Type B pancreatic cell (in vitro differentiated cells): ENCODE measurements at regions not wholly inside any gene's neighbourhood (a gene's known extent, or its start where the extent isn't known, plus 50 kb on each side); places are given as distances from the start of the nearest gene placed in this dataset.

Experiments used
- DNase-seq: peaks from one replicate; pipeline ENCODE4 v3.0.0; 2021; ENCODE audit warnings: mixed read lengths; ENCODE audit not compliant: unreplicated experiment; ENCODE audit errors: extremely low spot score
- H3K27ac Mint-ChIP-seq: 2 replicates; pipeline ENCODE4 v1.8.0; 2021; ENCODE audit warnings: mild to moderate bottlenecking, mixed read lengths
- H3K27me3 Mint-ChIP-seq: 2 replicates; pipeline ENCODE4 v1.8.0; 2021; ENCODE audit warnings: mixed read lengths
- H3K36me3 Mint-ChIP-seq: 2 replicates; pipeline ENCODE4 v1.8.0; 2021; ENCODE audit warnings: mixed read lengths
- H3K4me1 Mint-ChIP-seq: one replicate; pipeline ENCODE4 v1.8.0; 2021; ENCODE audit warnings: mixed read lengths; ENCODE audit not compliant: unreplicated experiment
- H3K4me3 Mint-ChIP-seq: 2 replicates; pipeline ENCODE4 v1.8.0; 2021; ENCODE audit warnings: mild to moderate bottlenecking, mixed read lengths
- H3K9me3 Mint-ChIP-seq: 2 replicates; pipeline ENCODE4 v1.8.0; 2021; ENCODE audit warnings: mixed read lengths
- CTCF ChIP-seq: fragments of 200-600 bp; sonication (generic); conservative IDR thresholded peaks from 2 replicates; pipeline ENCODE4 v1.5.0; 2021; ENCODE audit warnings: antibody characterized with exemption, mild to moderate bottlenecking

GRCh38 chrX:39909996-39910395, 187.8 kb downstream of the BCOR start:
- no peak overlapping the region for H3K27ac Mint-ChIP-seq
- H3K9me3 Mint-ChIP-seq: no peaks in the 10 kb centered on the region
- no peak for DNase-seq
- no peak for TF ChIP-seq CTCF
- peaks cover 37% of the 10 kb centered on the region for H3K4me1 Mint-ChIP-seq
- no peaks in the 10 kb centered on the region for H3K27me3 Mint-ChIP-seq
- H3K36me3 Mint-ChIP-seq: no peaks in the 10 kb centered on the region
- H3K4me3 Mint-ChIP-seq: no peak overlapping the region

- H3K36me3 Mint-ChIP-seq: no peaks in the 10 kb centered on the region
Measured at GRCh38 chrX:39910651-39911050, 187.1 kb downstream of the BCOR start.

GRCh38 chrX:39911278-39911897, 186.4 kb downstream of the BCOR start:
- Mint-ChIP-seq H3K36me3 (no peaks in the 10 kb centered on the region), H3K4me1 (peaks cover 23% of the 10 kb centered on the region), H3K9me3 (no peaks in the 10 kb centered on the region), H3K4me3 (no peak overlapping the region), H3K27ac (no peak overlapping the region), H3K27me3 (no peaks in the 10 kb centered on the region)
- TF ChIP-seq CTCF: no peak
- DNase-seq: no peak

More at GRCh38 chrX:39910651-39911050, 187.1 kb downstream of the BCOR start:
- Mint-ChIP-seq H3K27me3 (no peaks in the 10 kb centered on the region), H3K27ac (no peak overlapping the region), H3K4me1 (peaks cover 30% of the 10 kb centered on the region), H3K4me3 (no peak overlapping the region), H3K9me3 (no peaks in the 10 kb centered on the region)
- TF ChIP-seq CTCF: no peak
- no peak for DNase-seq

GRCh38 chrX:39912126-39912525, 185.6 kb downstream of the BCOR start:
- H3K4me1 Mint-ChIP-seq: peaks cover 16% of the 10 kb centered on the region
- H3K27ac Mint-ChIP-seq: no peak overlapping the region
- DNase-seq: no peak
- no peaks in the 10 kb centered on the region for H3K36me3 Mint-ChIP-seq
- no peak for TF ChIP-seq CTCF
- no peaks in the 10 kb centered on the region for H3K9me3 Mint-ChIP-seq
- H3K27me3 Mint-ChIP-seq: no peaks in the 10 kb centered on the region
- no peak overlapping the region for H3K4me3 Mint-ChIP-seq

GRCh38 chrX:39915081-39915480, 182.7 kb downstream of the BCOR start:
- no peak overlapping the region for H3K27ac Mint-ChIP-seq
- TF ChIP-seq CTCF: no peak
- no peaks in the 10 kb centered on the region for H3K4me1 Mint-ChIP-seq
- DNase-seq: no peak
- no peaks in the 10 kb centered on the region for H3K36me3 Mint-ChIP-seq
- no peak overlapping the region for H3K4me3 Mint-ChIP-seq
- H3K9me3 Mint-ChIP-seq: no peaks in the 10 kb centered on the region
- H3K27me3 Mint-ChIP-seq: no peaks in the 10 kb centered on the region

- H3K27ac Mint-ChIP-seq: no peak overlapping the region
- no peak overlapping the region for H3K4me3 Mint-ChIP-seq
- no peak for TF ChIP-seq CTCF
Measured at GRCh38 chrX:39915596-39915995, 182.2 kb downstream of the BCOR start.

More at GRCh38 chrX:39915596-39915995, 182.2 kb downstream of the BCOR start:
- DNase-seq: no peak
- Mint-ChIP-seq H3K27me3 (no peaks in the 10 kb centered on the region), H3K9me3 (no peaks in the 10 kb centered on the region), H3K4me1 (no peaks in the 10 kb centered on the region), H3K36me3 (no peaks in the 10 kb centered on the region)
